GM21367 (cell line): ENCODE measurements at regions not wholly inside any gene's neighbourhood (a gene's known extent, or its start where the extent isn't known, plus 50 kb on each side); places are given as distances from the start of the nearest gene placed in this dataset.
"Not testable (repeated sequence)": the region's sequence is repeated elsewhere in the genome, so short reads cannot be mapped to it uniquely, and the experiment has no call there.

Source experiments
- ATAC-seq: cut with Tn5 transposase; IDR thresholded peaks from one replicate; pipeline ENCODE4 v1.9.1; 2021; ENCODE audit not compliant: unreplicated experiment

- no peak for ATAC-seq
Measured at GRCh38 chr6:130700397-130700796, 126.8 kb upstream of the SMLR1 start.

GRCh38 chr6:130708338-130708737, 118.9 kb upstream of the SMLR1 start:
- no peak for ATAC-seq

- not testable (repeated sequence) for ATAC-seq
Measured at GRCh38 chr6:130711641-130712040, 115.6 kb upstream of the SMLR1 start.

GRCh38 chr6:130713144-130713543, 114.1 kb upstream of the SMLR1 start:
- ATAC-seq, result no peak

GRCh38 chr6:130715058-130715457, 112.1 kb upstream of the SMLR1 start:
- no peak for ATAC-seq

- ATAC-seq, result no peak
Measured at GRCh38 chr6:130716466-130716865, 110.7 kb upstream of the SMLR1 start.

GRCh38 chr6:130717657-130718056, 109.5 kb upstream of the SMLR1 start:
- no peak for ATAC-seq

- no peak for ATAC-seq
Measured at GRCh38 chr6:130720076-130720715, 107.0 kb upstream of the SMLR1 start.

GRCh38 chr6:130724089-130724488, 103.1 kb upstream of the SMLR1 start:
- ATAC-seq, result no peak

GRCh38 chr6:130725551-130725950, 101.7 kb upstream of the SMLR1 start:
- no peak for ATAC-seq

GRCh38 chr6:130728064-130728463, 99.1 kb upstream of the SMLR1 start:
- ATAC-seq, result not testable (repeated sequence)

GRCh38 chr6:130730600-130730999, 96.6 kb upstream of the SMLR1 start:
- ATAC-seq, result no peak

GRCh38 chr6:130734161-130734560, 93.0 kb upstream of the SMLR1 start:
- ATAC-seq, result no peak

- no peak for ATAC-seq
Measured at GRCh38 chr6:130740308-130740707, 86.9 kb upstream of the SMLR1 start.

- ATAC-seq, result no peak
Measured at GRCh38 chr6:130742131-130742681, 85.0 kb upstream of the SMLR1 start.

GRCh38 chr6:130743175-130743574, 84.0 kb upstream of the SMLR1 start:
- no peak for ATAC-seq

- ATAC-seq, result no peak
Measured at GRCh38 chr6:130744576-130745366, 82.4 kb upstream of the SMLR1 start.

GRCh38 chr6:130748041-130748440, 79.2 kb upstream of the SMLR1 start:
- no peak for ATAC-seq

GRCh38 chr6:130749402-130749801, 77.8 kb upstream of the SMLR1 start:
- no peak for ATAC-seq

- ATAC-seq, result no peak
Measured at GRCh38 chr6:130752267-130752666, 74.9 kb upstream of the SMLR1 start.

GRCh38 chr6:130754786-130755367, 72.3 kb upstream of the SMLR1 start:
- ATAC-seq, result no peak
